HG02610 (cell line): ENCODE measurements at regions not wholly inside any gene's neighbourhood (a gene's known extent, or its start where the extent isn't known, plus 50 kb on each side); places are given as distances from the start of the nearest gene placed in this dataset.

Experiments used
- ATAC-seq: cut with Tn5 transposase; IDR thresholded peaks from one replicate; pipeline ENCODE4 v1.9.1; 2021; ENCODE audit warnings: mild to moderate bottlenecking, moderate library complexity; ENCODE audit not compliant: unreplicated experiment

DNA sequence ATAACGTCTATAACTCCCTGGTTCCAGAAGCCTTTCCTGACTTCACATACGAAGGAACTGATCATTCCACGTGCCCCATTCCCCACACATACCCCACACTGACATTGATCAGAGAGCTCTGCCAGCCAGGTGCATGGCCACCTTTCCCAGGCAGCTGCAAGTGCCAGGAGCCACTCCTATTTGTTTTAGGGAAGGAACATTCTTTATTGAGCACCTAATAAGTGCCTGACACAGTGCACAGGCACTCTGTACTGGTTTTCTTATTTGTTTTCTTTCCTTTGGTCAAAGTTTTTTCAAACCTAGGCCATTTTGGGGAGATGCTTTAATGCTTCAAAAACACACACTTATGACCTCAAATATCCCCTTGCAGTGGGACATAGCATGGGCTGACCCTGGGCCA lies 50.0 kb downstream of the PITPNM2 start:
- ATAC-seq, result no peak

GRCh38 chr12:123100450-123100849 lies 50.4 kb downstream of the PITPNM2 start:
- ATAC-seq, result no peak

- no peak for ATAC-seq
Measured at GRCh38 chr12:123099560-123100192, 51.2 kb downstream of the PITPNM2 start.

DNA sequence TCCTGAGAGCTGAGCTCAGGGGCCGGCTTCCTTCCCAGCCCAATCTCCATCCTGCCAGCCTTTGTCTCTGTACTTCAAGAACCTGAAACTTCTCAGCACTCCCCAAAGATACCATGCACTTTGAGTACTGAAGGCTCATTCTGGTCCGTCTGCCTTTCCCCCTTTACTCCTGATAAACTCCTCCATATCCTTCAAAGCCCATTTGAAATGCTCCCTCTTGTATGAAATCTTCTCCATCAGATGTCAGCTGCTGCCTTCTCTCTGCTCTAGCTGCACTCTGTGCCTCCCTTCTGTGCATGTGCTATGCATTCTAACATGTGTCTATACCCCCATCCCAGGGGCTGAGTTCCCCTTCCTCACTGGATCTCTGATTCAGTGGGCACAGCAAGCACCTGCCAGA lies 52.1 kb downstream of the PITPNM2 start:
- no peak for ATAC-seq

DNA sequence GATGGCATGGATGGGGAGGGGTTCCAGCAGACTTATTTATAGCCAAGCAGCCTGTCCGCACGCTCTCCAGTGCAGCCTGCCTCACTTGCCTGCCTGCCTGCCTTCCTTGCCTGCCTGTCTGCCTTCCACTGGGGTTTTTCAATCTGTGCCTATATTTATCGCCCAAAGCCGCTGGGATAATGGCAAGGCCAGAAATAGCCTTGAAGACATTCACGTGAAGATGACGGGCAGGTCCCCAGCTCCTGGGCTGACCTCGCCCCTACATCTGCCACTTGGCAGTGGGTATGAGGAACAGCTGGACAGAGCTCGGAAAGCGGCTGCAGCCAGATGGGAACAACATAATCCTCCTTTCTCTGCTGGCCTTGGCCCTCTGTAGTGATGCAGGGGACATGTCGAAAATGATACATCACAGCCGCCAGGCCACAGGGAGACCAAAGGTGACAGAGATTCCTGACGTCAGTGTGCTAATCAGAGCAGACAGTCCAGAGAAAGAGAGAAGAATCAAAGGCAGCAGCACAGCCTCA lies 53.3 kb downstream of the PITPNM2 start:
- ATAC-seq, result no peak

DNA sequence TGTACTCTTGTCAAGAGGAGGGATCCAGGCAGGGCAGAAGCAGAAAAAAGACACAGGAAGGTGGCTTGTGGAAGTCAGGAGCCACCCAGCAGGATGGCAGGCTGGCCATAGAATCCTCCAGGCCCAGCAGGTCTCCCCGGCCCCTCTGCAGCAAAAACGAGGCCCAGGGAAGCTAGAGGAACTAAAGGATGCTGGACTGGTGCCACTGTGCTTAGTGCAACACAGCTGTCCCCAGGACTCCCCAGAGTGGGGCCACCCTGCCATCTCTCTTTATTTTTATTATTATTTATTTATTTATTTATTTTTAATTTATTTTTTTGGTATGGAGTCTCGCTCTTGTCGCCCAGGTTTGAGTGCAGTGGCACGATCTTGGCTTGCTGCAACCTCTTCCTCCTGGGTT lies 54.1 kb downstream of the PITPNM2 start:
- no peak for ATAC-seq

GRCh38 chr12:123096182-123096581 lies 54.7 kb downstream of the PITPNM2 start:
- no peak for ATAC-seq

DNA sequence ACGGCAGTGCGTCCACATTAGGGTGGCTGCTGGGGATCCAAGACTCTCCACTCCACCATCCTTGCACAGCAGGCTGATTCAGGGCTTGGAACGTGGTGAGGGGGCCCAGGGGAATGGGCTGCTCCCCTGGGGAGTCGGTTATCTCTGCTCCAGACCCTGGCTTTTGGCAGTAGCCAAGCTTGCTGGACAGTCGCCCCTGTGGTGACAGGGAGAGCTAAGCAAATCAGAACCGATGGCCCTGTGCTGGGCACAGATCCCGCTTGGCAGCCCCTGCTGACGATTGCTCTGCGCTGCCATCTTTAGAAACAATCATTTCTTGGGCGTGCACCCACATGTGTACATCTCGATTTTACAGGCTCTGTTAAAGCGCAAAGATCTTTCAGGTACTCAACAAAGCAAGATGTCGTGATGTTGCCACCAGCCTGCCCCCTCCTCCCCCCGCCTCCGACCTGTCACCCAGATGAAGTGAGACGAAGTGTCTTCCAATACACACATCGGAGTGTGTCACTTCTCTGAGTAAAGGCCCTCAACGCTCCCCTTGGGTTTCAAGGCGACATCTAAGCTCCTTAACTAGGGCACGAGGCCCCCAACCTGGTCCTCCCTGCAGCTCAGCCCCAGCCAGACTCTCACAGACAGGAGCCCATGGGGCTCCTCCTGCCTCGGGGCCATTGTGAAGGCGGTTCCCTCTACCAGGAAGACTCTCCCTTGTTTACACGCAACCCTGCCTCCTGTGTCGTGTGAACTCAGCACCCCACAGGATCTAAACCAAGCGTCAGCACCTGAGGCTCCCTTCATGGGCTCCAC lies 55.6 kb downstream of the PITPNM2 start:
- ATAC-seq, result no peak

- ATAC-seq, result no peak
Measured at GRCh38 chr12:123094349-123095077, 56.4 kb downstream of the PITPNM2 start.

DNA sequence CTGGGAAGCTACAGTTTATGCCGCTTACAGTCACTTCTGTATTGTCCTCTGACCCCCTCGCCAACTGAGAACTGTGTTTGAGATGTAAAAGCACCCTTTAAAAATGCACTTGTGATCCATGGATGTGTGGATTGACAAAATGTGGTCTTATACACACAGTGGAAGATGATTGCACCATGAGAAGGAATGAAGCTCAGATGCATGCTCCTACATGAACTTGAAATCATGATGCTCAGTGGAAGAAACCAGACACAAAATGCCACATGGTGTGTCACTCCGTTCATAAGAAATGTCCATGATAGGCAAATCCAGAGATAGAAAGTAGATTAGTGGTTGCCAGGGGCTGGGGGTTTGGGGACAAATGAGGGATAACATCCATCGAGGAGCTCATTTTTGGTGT lies 58.0 kb downstream of the PITPNM2 start:
- ATAC-seq, result no peak

DNA sequence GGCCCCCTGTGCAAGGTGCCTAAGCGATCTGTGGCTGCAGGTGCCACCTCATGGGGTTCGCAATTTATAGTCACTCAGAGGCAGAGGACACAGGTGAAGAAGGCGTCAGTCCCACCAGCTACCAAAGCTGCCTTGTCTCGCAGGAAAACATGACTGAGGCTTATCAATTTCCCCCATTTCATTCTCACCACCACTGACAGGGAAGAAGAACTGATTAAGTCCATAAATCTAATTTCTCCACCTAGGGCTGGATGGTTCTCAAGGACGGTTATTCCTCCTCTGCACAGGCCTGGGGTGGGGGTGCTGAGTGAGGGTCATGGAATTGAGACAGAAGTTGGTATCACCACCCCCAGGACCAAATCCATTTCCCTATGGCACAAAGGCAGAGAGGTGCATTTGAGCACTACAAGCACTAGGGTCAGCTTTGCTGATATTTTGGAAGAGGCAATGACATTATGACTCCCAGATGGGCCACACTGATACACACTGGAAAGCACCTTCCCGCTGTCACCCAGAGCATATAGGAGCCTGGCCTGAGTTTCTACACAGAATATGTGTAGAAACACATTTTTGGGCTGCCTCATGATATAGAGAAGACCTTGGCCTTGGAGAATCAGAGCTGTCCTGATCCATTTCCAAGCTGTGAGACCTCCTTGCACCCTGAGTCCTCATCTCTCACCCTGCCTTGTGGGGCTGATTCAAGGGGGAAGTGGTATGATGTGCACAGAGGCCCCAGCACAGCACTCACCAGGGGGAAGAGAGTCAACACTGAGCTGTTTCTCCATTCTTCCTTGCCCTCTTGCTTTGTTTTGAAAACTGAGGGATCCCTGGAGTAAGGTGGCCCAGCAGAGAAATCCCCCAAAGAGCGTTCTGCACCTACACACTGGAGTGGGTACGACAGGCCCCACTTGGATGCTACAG lies 59.4 kb downstream of the PITPNM2 start:
- ATAC-seq, result no peak

DNA sequence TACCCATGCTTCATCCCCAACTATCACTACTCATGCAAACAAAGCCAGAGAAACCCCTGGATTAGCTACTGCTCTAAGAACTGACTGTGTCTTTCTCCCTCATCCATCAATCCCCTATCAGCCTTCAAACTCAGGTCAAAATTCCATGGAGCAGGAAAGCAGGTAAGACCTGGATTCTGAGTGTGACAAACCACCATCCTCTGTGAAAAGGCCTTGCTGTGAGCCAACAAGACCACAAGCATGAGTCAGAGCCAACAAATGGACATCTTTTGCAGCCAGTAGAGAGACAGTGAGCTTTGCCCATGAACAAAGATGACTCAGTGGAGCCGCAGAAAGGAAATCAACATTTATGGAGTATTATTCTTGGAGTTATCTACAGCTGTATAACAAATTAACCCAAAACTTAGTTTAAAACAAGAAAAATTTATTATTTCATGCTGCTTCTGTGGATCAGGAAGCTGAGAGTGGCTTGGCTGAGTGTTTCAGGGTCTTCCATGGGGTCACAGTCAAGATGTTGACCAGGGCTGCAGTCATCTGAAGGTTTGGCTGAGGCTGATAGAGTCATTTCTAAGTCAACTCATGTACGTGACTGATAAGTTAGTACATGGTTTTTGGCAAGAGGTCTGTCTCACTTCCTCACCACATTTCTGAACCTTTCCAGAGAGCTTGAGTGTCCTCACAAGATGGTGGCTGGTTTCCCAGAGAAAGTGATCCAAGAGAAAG lies 61.1 kb downstream of the PITPNM2 start:
- no peak for ATAC-seq

DNA sequence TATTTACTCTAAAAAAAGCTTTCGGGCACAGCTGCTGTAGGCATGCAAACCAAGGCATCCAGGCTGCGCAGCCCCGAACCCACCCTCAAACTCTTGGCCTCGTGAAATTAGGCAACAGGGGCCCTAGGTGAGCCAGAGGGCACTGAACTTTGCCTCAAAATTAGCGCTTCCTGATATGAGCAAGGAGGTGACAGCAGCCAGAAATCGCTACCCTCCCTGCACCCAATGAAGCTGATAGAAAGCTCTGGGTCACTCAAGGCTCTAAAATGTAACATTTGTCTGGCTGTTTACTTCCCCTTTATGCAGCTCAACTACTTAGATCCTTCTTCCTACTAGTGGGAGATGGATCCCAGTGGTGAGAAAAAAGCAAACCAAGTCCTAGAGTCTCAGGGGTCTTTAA lies 61.8 kb downstream of the PITPNM2 start:
- ATAC-seq, result no peak

- ATAC-seq, result no peak
Measured at GRCh38 chr12:123085730-123086487, 65.0 kb downstream of the PITPNM2 start.

DNA sequence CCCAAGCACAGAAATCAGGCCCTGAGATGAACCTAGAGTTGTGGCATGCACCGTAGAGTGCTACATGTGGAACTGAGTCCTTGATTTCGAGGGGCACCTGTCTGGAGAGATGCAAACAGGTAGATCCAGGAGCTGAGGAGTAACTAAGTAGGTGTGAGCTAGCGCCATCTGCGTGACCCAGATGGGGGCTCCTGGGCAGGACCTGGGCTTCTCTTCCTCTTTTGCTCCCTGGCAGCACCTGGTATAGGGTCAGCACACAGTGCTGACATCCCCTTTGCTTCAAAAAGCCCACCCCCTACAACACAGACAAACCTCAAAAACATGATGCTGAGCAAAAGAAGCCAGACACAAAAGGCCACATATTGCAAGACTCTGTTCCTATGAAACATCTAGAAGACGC lies 65.8 kb downstream of the PITPNM2 start:
- no peak for ATAC-seq

- ATAC-seq, result no peak
Measured at GRCh38 chr12:123083661-123084571, 67.0 kb downstream of the PITPNM2 start.

DNA sequence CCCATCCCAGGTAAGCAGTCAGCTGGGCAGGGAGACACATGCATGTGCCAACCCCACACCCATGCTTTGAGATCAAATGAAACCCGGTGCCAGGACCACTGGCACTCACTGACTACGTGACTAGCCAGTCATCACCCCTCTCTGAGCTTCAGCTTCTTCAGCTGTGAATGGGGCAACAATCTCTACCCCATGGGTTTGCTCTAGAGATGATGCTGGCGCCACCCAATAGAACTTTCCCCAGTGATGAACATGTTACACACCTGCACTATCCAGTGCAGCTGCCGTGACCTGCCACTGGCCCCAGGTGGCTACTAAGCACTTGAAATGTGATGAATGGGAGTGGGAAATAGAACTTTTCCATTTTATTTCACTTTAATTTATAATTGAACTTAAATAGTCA lies 70.3 kb downstream of the PITPNM2 start:
- ATAC-seq, result no peak

DNA sequence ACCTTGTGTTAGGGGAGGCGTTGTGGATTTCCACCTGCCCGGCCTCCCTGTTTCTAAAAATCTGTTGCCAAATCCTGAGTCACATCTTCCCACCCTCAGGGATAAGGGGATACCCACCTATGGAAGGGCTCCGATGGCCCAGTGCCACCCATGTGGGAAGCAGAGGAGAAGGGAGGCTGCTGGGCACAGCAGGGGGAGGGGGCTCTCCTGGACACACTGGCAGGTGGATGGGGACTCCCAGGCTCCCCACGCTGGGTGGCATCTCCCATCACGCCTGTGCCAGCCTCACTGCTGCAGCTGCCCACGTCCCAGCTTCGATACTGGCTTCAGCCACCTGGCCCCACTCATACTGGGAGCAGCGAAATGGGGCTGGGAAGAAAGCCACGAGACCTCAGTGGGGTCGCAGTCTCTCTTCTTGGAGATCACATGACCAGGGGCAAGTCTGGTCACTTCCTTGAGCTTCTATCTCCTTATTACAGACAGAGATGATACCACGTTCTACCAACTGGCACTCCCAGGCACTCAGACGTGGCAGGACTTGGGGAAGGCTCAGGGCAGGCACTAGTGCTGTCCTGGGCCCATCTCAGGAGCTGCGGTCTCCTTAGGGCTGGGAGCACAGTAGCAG lies 72.2 kb downstream of the PITPNM2 start:
- ATAC-seq, result no peak
